Lung (tissue), 11 donors: ENCODE measurements at regions not wholly inside any gene's neighbourhood (a gene's known extent, or its start where the extent isn't known, plus 50 kb on each side); places are given as distances from the start of the nearest gene placed in this dataset.

Source experiments
- ATAC-seq: fragments of 200-7000 bp; cut with Tn5 transposase; one replicate; pipeline ENCODE4 v1.9.1; 2020; ENCODE audit warnings: moderate number of reproducible peaks; ENCODE audit not compliant: insufficient read depth, low FRiP score
- DNase-seq, 3 donors: peaks; one replicate each; pipeline ENCODE4 v3.0.0-alpha.2; 2013 to 2017
- H3K27ac ChIP-seq, 2 donors: one replicate each; pipeline ENCODE4 v1.5.1; 2013; ENCODE audit warnings: mild to moderate bottlenecking in 2 of 2, moderate library complexity in 2 of 2, control low read depth in 1 of 2, inconsistent platforms in 1 of 2, low read depth in 1 of 2, low read length in 1 of 2
- H3K27me3 ChIP-seq, 3 donors: one replicate each; pipeline ENCODE4 v1.5.1; 2013; ENCODE audit warnings: low read length in 2 of 3; ENCODE audit not compliant: control insufficient read depth in 3 of 3, insufficient read depth in 3 of 3
- H3K36me3 ChIP-seq, 4 donors: one replicate each; pipeline ENCODE4 v1.5.1; 2013; ENCODE audit warnings: low read length in 4 of 4, mild to moderate bottlenecking in 1 of 4, moderate library complexity in 1 of 4; ENCODE audit not compliant: control insufficient read depth in 4 of 4, insufficient read depth in 4 of 4
- H3K4me1 ChIP-seq, 5 donors: one replicate each; pipeline ENCODE4 v1.5.1; 2013; ENCODE audit warnings: low read length in 5 of 5, mild to moderate bottlenecking in 2 of 5, moderate library complexity in 1 of 5; ENCODE audit not compliant: control insufficient read depth in 5 of 5, insufficient read depth in 5 of 5
- H3K4me3 ChIP-seq: one replicate; pipeline ENCODE4 v1.5.1; 2013; ENCODE audit warnings: mild to moderate bottlenecking, control low read depth, moderate library complexity
- H3K9ac ChIP-seq, 2 donors: one replicate each; pipeline ENCODE4 v1.5.1; 2013; ENCODE audit warnings: low read length in 2 of 2, control low read depth in 1 of 2; ENCODE audit not compliant: insufficient read depth in 1 of 2
- H3K9me3 ChIP-seq, 4 donors: one replicate each; pipeline ENCODE4 v1.5.1; 2013; ENCODE audit warnings: low read length in 3 of 4, mild to moderate bottlenecking in 1 of 4, moderate library complexity in 1 of 4; ENCODE audit not compliant: control insufficient read depth in 4 of 4, insufficient read depth in 3 of 4
- WGBS, 2 donors: extraction: QIAGEN DNeasy Blood & Tissue Kit; methylation state at CpG; one replicate each; pipeline ENCODE4 v1.1.7; 2013; 5-methylcytosine and 5-hydroxymethylcytosine counted together
- TF ChIP-seq, protein P1 (sequence below): IDR thresholded peaks from 2 replicates; pipeline ENCODE4 v1.5.1; 2012; ENCODE audit warnings: mild to moderate bottlenecking; ENCODE audit errors: control extremely low read depth, extremely low read depth
- donor health status: control.
- donor health status: control.
- donor health status: Bipolar disorder and iron deficiency.
- donor health status: healthy.
- donor health status: DM: yes; HTN: yes; CAD: no.

GRCh38 chrX:9183481-9183880, 149.6 kb upstream of the FAM9B start:
- H3K4me1 ChIP-seq: peaks cover 0 to 4% (median 0%) of the 10 kb centered on the region in 5 donors
- peaks cover 0 to 4% (median 0%) of the 10 kb centered on the region in 4 donors for H3K9me3 ChIP-seq
- TF ChIP-seq, protein P1, sequence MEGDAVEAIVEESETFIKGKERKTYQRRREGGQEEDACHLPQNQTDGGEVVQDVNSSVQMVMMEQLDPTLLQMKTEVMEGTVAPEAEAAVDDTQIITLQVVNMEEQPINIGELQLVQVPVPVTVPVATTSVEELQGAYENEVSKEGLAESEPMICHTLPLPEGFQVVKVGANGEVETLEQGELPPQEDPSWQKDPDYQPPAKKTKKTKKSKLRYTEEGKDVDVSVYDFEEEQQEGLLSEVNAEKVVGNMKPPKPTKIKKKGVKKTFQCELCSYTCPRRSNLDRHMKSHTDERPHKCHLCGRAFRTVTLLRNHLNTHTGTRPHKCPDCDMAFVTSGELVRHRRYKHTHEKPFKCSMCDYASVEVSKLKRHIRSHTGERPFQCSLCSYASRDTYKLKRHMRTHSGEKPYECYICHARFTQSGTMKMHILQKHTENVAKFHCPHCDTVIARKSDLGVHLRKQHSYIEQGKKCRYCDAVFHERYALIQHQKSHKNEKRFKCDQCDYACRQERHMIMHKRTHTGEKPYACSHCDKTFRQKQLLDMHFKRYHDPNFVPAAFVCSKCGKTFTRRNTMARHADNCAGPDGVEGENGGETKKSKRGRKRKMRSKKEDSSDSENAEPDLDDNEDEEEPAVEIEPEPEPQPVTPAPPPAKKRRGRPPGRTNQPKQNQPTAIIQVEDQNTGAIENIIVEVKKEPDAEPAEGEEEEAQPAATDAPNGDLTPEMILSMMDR: no peak
- no peak overlapping the region for H3K9ac ChIP-seq
- H3K36me3 ChIP-seq: no peaks in the 10 kb centered on the region
- no peak overlapping the region for H3K27ac ChIP-seq
- WGBS, 2 donors: 87 to 89% methylated on average over 2 of the region's 2 CpGs
- DNase-seq (no peak), ATAC-seq (no peak)
- H3K27me3 ChIP-seq: peaks cover 0 to 24% (median 17%) of the 10 kb centered on the region in 3 donors
- no peak overlapping the region for H3K4me3 ChIP-seq

DNA sequence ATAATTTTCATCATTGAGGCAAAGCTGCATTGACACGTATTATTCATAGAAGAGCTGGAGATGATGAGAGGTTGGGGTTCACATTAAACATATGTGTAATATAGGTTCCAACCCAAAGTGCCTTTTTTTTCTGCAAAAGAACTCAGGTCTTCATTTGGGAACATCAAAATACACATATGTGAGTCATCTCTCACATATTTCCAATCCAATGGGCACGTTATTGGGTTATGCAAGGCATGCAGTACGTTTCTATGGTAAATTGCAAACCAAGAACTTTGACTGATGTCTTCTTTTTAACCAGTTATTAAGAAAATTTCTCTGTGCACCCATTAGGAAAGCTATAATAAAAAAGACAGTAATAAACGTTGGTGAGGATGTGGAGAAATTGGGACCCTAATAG, 150.3 kb upstream of the FAM9B start:
- ATAC-seq: no peak
- Histone ChIP-seq H3K4me1 (peaks cover 0 to 4% (median 0%) of the 10 kb centered on the region in 5 donors), H3K27me3 (peaks cover 0 to 24% (median 19%) of the 10 kb centered on the region in 3 donors), H3K36me3 (no peaks in the 10 kb centered on the region), H3K9ac (no peak overlapping the region), H3K4me3 (no peak overlapping the region), H3K9me3 (peaks cover 0 to under 1% (median 0%) of the 10 kb centered on the region in 4 donors), H3K27ac (no peak overlapping the region)
- TF ChIP-seq, protein P1: no peak
- 66 to 88% methylated on average over 4 of the region's 4 CpGs for WGBS, 2 donors
- no peak for DNase-seq

- Histone ChIP-seq H3K27me3 (peaks cover 0 to 28% (median 27%) of the 10 kb centered on the region in 3 donors), H3K9ac (no peak overlapping the region), H3K9me3 (peaks cover 0 to 2% (median 0%) of the 10 kb centered on the region in 4 donors), H3K4me1 (peaks cover 0 to 4% (median 0%) of the 10 kb centered on the region in 5 donors), H3K27ac (no peak overlapping the region), H3K36me3 (no peaks in the 10 kb centered on the region), H3K4me3 (no peak overlapping the region)
- DNase-seq (no peak), ATAC-seq (no peak)
- 69 to 88% methylated on average over 3 of the region's 3 CpGs for WGBS, 2 donors
- TF ChIP-seq, protein P1: no peak
These were observed 154.2 kb upstream of the FAM9B start for GRCh38 chrX:9188117-9188516.

GRCh38 chrX:9189286-9189685, 155.4 kb upstream of the FAM9B start:
- Histone ChIP-seq H3K4me1 (peaks cover 0 to 8% (median 0%) of the 10 kb centered on the region in 5 donors), H3K27ac (no peak overlapping the region), H3K9ac (no peak overlapping the region), H3K9me3 (peaks cover 0 to 2% (median 0%) of the 10 kb centered on the region in 4 donors), H3K4me3 (no peak overlapping the region), H3K27me3 (peaks cover 0 to 24% (median 24%) of the 10 kb centered on the region in 3 donors), H3K36me3 (no peaks in the 10 kb centered on the region)
- peak in 2 of 3 donors; percentile 3 to 31 for DNase-seq
- no peak for ATAC-seq
- 47 to 80% methylated on average over 8 to 9 of the region's 9 CpGs for WGBS, 2 donors
- TF ChIP-seq, protein P1: no peak
